H1 (cell line): ENCODE measurements at regions not wholly inside any gene's neighbourhood (a gene's known extent, or its start where the extent isn't known, plus 50 kb on each side); places are given as distances from the start of the nearest gene placed in this dataset.

Experiments
- CTCF ChIA-PET: fragments of 300-600 bp; sonication (Branson Sonifier 250); formaldehyde crosslinking; loops from one replicate; lab custom pipeline; 2021; ENCODE audit not compliant: partially characterized antibody; lab: Charles Lee
- POLR2A ChIA-PET: fragments of 300-600 bp; sonication (Branson Sonifier 250); formaldehyde crosslinking; loops from one replicate; lab custom pipeline; 2021; ENCODE audit warnings: inconsistent platforms; ENCODE audit not compliant: partially characterized antibody; lab: Charles Lee
- DNase-seq, 2 experiments: peaks; one replicate each; pipeline versions ENCODE4 v3.0.0 to v3.0.0-alpha.2; 2010 to 2022; ENCODE audit warnings: low spot score in 2 of 2, low read depth in 1 of 2, mixed read lengths in 1 of 2
- FAIRE-seq: peaks from 2 replicates; lab custom pipeline; 2011; peaks lifted over from hg19 to GRCh38; lab: Jason Lieb, UNC
- H2AFZ ChIP-seq: 2 replicates; pipeline ENCODE4 v1.8.1; 2012; ENCODE audit warnings: low read length, inconsistent platforms
- H2AK5ac ChIP-seq: 2 replicates; pipeline ENCODE4 v1.6.1; 2013; ENCODE audit warnings: low read depth, low read length
- H2BK120ac ChIP-seq: replicated peaks from 2 replicates; pipeline ENCODE3; 2013; ENCODE audit warnings: low read depth, low read length, inconsistent platforms
- H2BK12ac ChIP-seq: 2 replicates; pipeline ENCODE4 v1.6.1; 2013; ENCODE audit warnings: low read depth, low read length
- H2BK15ac ChIP-seq: 2 replicates; pipeline ENCODE4 v1.6.1; 2013; ENCODE audit warnings: low read length
- H2BK20ac ChIP-seq: 2 replicates; pipeline ENCODE4 v1.6.1; 2013; ENCODE audit warnings: low read length
- H2BK5ac ChIP-seq: 2 replicates; pipeline ENCODE4 v1.6.1; 2013; ENCODE audit warnings: low read depth, low read length
- H3K14ac ChIP-seq: 2 replicates; pipeline ENCODE4 v1.6.1; 2013; ENCODE audit warnings: inconsistent platforms; ENCODE audit not compliant: insufficient read length
- H3K18ac ChIP-seq: 2 replicates; pipeline ENCODE4 v1.6.1; 2013; ENCODE audit warnings: low read length; ENCODE audit errors: extremely low read depth
- H3K23ac ChIP-seq: 2 replicates; pipeline ENCODE4 v1.6.1; 2013; ENCODE audit warnings: inconsistent platforms; ENCODE audit not compliant: insufficient read length
- H3K23me2 ChIP-seq: 2 replicates; pipeline ENCODE4 v1.6.1; 2013; ENCODE audit warnings: low read depth, low read length
- H3K27ac ChIP-seq: 2 replicates; pipeline ENCODE4 v1.6.1; 2011; ENCODE audit warnings: low read depth, low read length, inconsistent platforms
- H3K27me3 ChIP-seq, 4 experiments: replicated peaks in 1 of 4; 1 replicate in 1 of 4; 2 replicates in 3 of 4; pipeline versions ENCODE4 v1.6.1 to v1.8.1; 2011 to 2013; ENCODE audit warnings: low read length in 3 of 4, mild to moderate bottlenecking in 3 of 4, inconsistent platforms in 2 of 4, mixed read lengths in 2 of 4, moderate library complexity in 1 of 4; ENCODE audit not compliant: control insufficient read depth in 3 of 4, insufficient read depth in 3 of 4; ENCODE audit errors: extremely low read depth in 1 of 4
- H3K36me3 ChIP-seq, 4 experiments: 2 replicates each; pipeline versions ENCODE4 v1.6.1 to v1.8.1; 2011 to 2013; ENCODE audit warnings: mild to moderate bottlenecking in 4 of 4, low read length in 3 of 4, moderate library complexity in 2 of 4, control low read depth in 1 of 4, inconsistent platforms in 1 of 4; ENCODE audit not compliant: insufficient read depth in 4 of 4, control insufficient read depth in 2 of 4
- H3K4ac ChIP-seq: replicated peaks from 2 replicates; pipeline ENCODE3; 2013; ENCODE audit warnings: low read length, low read depth, mixed read lengths, inconsistent platforms; ENCODE audit not compliant: insufficient read length
- H3K4me1 ChIP-seq, 4 experiments: replicated peaks in 1 of 4; 1 replicate in 1 of 4; 2 replicates in 3 of 4; pipeline versions ENCODE4 v1.6.1 to v1.8.1; 2011 to 2013; ENCODE audit warnings: low read length in 3 of 4, inconsistent platforms in 2 of 4, mixed read lengths in 1 of 4; ENCODE audit not compliant: insufficient read depth in 4 of 4, control insufficient read depth in 3 of 4
- H3K4me2 ChIP-seq, 2 experiments: 2 replicates each; pipeline versions ENCODE4 v1.6.1 to v1.8.1; 2011 to 2013; ENCODE audit warnings: low read depth in 2 of 2, low read length in 2 of 2, control low read depth in 1 of 2, inconsistent platforms in 1 of 2, mild to moderate bottlenecking in 1 of 2; ENCODE audit not compliant: insufficient read depth in 1 of 2
- H3K4me3 ChIP-seq, 4 experiments: fragments of 200-600, 300-600 bp in 1 of 4; sonication (generic), shearing (Covaris generic), sonication (Bioruptor Twin) in 1 of 4; 2 replicates each; pipeline versions ENCODE4 v1.5.1 to v1.8.1; 2011 to 2016; ENCODE audit warnings: low read length in 4 of 4, low read depth in 3 of 4, control low read depth in 2 of 4, inconsistent platforms in 2 of 4, mild to moderate bottlenecking in 2 of 4, mixed read lengths in 1 of 4, moderate library complexity in 1 of 4; ENCODE audit not compliant: insufficient read depth in 2 of 4; ENCODE audit errors: extremely low read depth in 1 of 4
- H3K56ac ChIP-seq: replicated peaks from 2 replicates; pipeline ENCODE3; 2013; ENCODE audit warnings: low read depth, mild to moderate bottlenecking, mixed read lengths, low read length, inconsistent platforms; ENCODE audit not compliant: insufficient read length
- H3K79me1 ChIP-seq: 2 replicates; pipeline ENCODE4 v1.6.1; 2013; ENCODE audit warnings: low read depth, low read length, control low read depth
- H3K79me2 ChIP-seq, 2 experiments: 2 replicates each; pipeline versions ENCODE4 v1.6.1 to v1.8.1; 2012 to 2013; ENCODE audit warnings: low read length in 2 of 2, mild to moderate bottlenecking in 2 of 2, inconsistent platforms in 1 of 2; ENCODE audit not compliant: insufficient read depth in 2 of 2, control insufficient read depth in 1 of 2
- H3K9ac ChIP-seq, 4 experiments: replicated peaks in 1 of 4; 1 replicate in 1 of 4; 2 replicates in 3 of 4; pipeline versions ENCODE4 v1.6.1 to v1.8.1; 2011 to 2013; ENCODE audit warnings: low read depth in 3 of 4, low read length in 3 of 4, control low read depth in 2 of 4, mild to moderate bottlenecking in 2 of 4, moderate library complexity in 2 of 4, inconsistent platforms in 1 of 4; ENCODE audit errors: extremely low read depth in 1 of 4
- H3K9me3 ChIP-seq, 2 experiments: 2 replicates each; pipeline versions ENCODE4 v1.6.1 to v1.8.1; 2012 to 2013; ENCODE audit warnings: mild to moderate bottlenecking in 2 of 2, moderate library complexity in 2 of 2, control low read depth in 1 of 2, inconsistent platforms in 1 of 2, low read depth in 1 of 2, low read length in 1 of 2, mixed read lengths in 1 of 2; ENCODE audit not compliant: insufficient read depth in 2 of 2
- H4K20me1 ChIP-seq, 2 experiments: replicated peaks in 1 of 2; 2 replicates each; pipeline versions ENCODE3 to v1.8.1; 2011 to 2013; ENCODE audit warnings: inconsistent platforms in 2 of 2, low read length in 2 of 2, mild to moderate bottlenecking in 1 of 2; ENCODE audit not compliant: insufficient read depth in 2 of 2, control insufficient read depth in 1 of 2
- H4K5ac ChIP-seq: 2 replicates; pipeline ENCODE4 v1.6.1; 2013; ENCODE audit warnings: low read length, low read depth, mixed read lengths, inconsistent platforms; ENCODE audit not compliant: insufficient read length
- H4K8ac ChIP-seq: 2 replicates; pipeline ENCODE4 v1.8.0; 2013; ENCODE audit warnings: mild to moderate bottlenecking, moderate library complexity, low read length, inconsistent platforms; ENCODE audit not compliant: insufficient read depth; ENCODE audit errors: extremely low read depth
- H4K91ac ChIP-seq: replicated peaks from 2 replicates; pipeline ENCODE3; 2013; ENCODE audit warnings: low read length, mixed read lengths, inconsistent platforms; ENCODE audit not compliant: insufficient read length
- BCL11A ChIP-seq, 2 experiments: IDR thresholded peaks; one replicate each; pipeline ENCODE4 v1.6.1; 2011; ENCODE audit warnings: low read depth in 2 of 2, low read length in 2 of 2, mild to moderate bottlenecking in 2 of 2
- CHD2 ChIP-seq: IDR thresholded peaks from 2 replicates; pipeline ENCODE4 v1.6.1; 2012; ENCODE audit warnings: low read length, improper control_type of control experiment
- CTCF ChIP-seq, 3 experiments: IDR thresholded peaks; 1 replicate in 2 of 3; 2 replicates in 1 of 3; pipeline versions ENCODE4 v1.5.1 to v1.6.1; 2011; ENCODE audit warnings: low read length in 3 of 3, mild to moderate bottlenecking in 3 of 3, inconsistent platforms in 2 of 3, low read depth in 1 of 3, moderate library complexity in 1 of 3; ENCODE audit not compliant: insufficient read depth in 1 of 3; ENCODE audit errors: control extremely low read depth in 1 of 3
- GTF2F1 ChIP-seq: IDR thresholded peaks from 2 replicates; pipeline ENCODE4 v1.6.1; 2012; ENCODE audit warnings: low read depth, low read length, improper control_type of control experiment, borderline replicate concordance
- POLR2A ChIP-seq, 2 experiments: IDR thresholded peaks; 1 replicate in 1 of 2; 2 replicates in 1 of 2; pipeline ENCODE4 v1.6.1; 2011; ENCODE audit warnings: low read depth in 2 of 2, low read length in 2 of 2, mild to moderate bottlenecking in 2 of 2; ENCODE audit errors: control extremely low read depth in 1 of 2
- SAP30 ChIP-seq: fragments of 300-600 bp; sonication (generic); IDR thresholded peaks from 2 replicates; pipeline ENCODE4 v1.7.1; 2012; ENCODE audit warnings: low read length, moderate library complexity, mild to moderate bottlenecking, inconsistent platforms; ENCODE audit not compliant: insufficient read depth, insufficient replicate concordance
- SP2 ChIP-seq: IDR thresholded peaks from 2 replicates; pipeline ENCODE4 v1.6.1; 2012; ENCODE audit warnings: mild to moderate bottlenecking, low read length, inconsistent platforms
- TEAD4 ChIP-seq: IDR thresholded peaks from 2 replicates; pipeline ENCODE4 v1.6.1; 2012; ENCODE audit warnings: low read depth, low read length, inconsistent platforms, mixed read lengths
- WGBS, 2 experiments: shearing (Covaris generic) in 1 of 2; methylation state at CpG; one replicate each; pipeline versions ENCODE4 v1.1.6 to v1.1.7; 2013 to 2015; ENCODE audit warnings: low lambda C conversion rate in 2 of 2, mixed read lengths in 2 of 2, inconsistent platforms in 1 of 2, low coverage in 1 of 2, missing lambda C conversion rate in 1 of 2; ENCODE audit not compliant: insufficient replicate concordance in 2 of 2, insufficient coverage in 1 of 2, insufficient read length in 1 of 2; ENCODE audit errors: extremely low coverage in 1 of 2, missing lambda C conversion rate in 1 of 2; 5-methylcytosine and 5-hydroxymethylcytosine counted together
- TF ChIP-seq, protein P1 (sequence below): IDR thresholded peaks from 2 replicates; pipeline ENCODE4 v1.6.1; 2012; ENCODE audit warnings: low read length, inconsistent platforms

GRCh38 chr5:119745976-119746375, 116.6 kb downstream of the FAM170A start:
- no peak overlapping the region for H3K4ac ChIP-seq
- no peak for TF ChIP-seq BCL11A (IDR thresholded peaks at IDR 0.05; ENCODE audit: low read depth in 2 of 2, low read length in 2 of 2)
- no peak for TF ChIP-seq TEAD4
- TF ChIP-seq, protein P1, sequence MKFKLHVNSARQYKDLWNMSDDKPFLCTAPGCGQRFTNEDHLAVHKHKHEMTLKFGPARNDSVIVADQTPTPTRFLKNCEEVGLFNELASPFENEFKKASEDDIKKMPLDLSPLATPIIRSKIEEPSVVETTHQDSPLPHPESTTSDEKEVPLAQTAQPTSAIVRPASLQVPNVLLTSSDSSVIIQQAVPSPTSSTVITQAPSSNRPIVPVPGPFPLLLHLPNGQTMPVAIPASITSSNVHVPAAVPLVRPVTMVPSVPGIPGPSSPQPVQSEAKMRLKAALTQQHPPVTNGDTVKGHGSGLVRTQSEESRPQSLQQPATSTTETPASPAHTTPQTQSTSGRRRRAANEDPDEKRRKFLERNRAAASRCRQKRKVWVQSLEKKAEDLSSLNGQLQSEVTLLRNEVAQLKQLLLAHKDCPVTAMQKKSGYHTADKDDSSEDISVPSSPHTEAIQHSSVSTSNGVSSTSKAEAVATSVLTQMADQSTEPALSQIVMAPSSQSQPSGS: no peak
- no peak for TF ChIP-seq SAP30
- TF ChIP-seq SP2: no peak
- TF ChIP-seq POLR2A (IDR thresholded peaks at IDR 0.05; ENCODE audit: control extremely low read depth in 1 of 2, low read depth in 2 of 2, low read length in 2 of 2): no peak
- TF ChIP-seq CHD2: no peak
- no peak for TF ChIP-seq GTF2F1
- TF ChIP-seq CTCF (IDR thresholded peaks at IDR 0.05; ENCODE audit: control extremely low read depth in 1 of 3, insufficient read depth in 1 of 3, low read depth in 1 of 3, low read length in 3 of 3): no peak
- H3K27ac ChIP-seq: no peak overlapping the region
- H2BK20ac ChIP-seq: no peak overlapping the region
- no peaks in the 10 kb centered on the region for H4K20me1 ChIP-seq
- H3K27me3 ChIP-seq: no peaks in the 10 kb centered on the region
- H2BK15ac ChIP-seq: no peak overlapping the region
- ChIA-PET CTCF (interaction anchor here (1.2 to 2.0 kb wide), 2 partner anchors 12 to 167 kb away, joined by 3 to 5 read pairs; no protein-coding TSS in a partner anchor), POLR2A (no interaction called here)
- no peaks in the 10 kb centered on the region for H3K4me1 ChIP-seq
- H3K4me2 ChIP-seq: no peak overlapping the region
- H2BK5ac ChIP-seq: no peak overlapping the region
- H4K91ac ChIP-seq: no peak overlapping the region
- H3K9me3 ChIP-seq: no peaks in the 10 kb centered on the region
- H3K18ac ChIP-seq: no peak overlapping the region
- no peak overlapping the region for H4K8ac ChIP-seq
- WGBS, 2 experiments: 100% methylated on average over 1 of the region's 1 CpG; no CpG with 5 or more reads in 1 of the 2 experiments
- no peak overlapping the region for H4K5ac ChIP-seq
- H3K23me2 ChIP-seq: no peaks in the 10 kb centered on the region
- no peak overlapping the region for H3K14ac ChIP-seq
- H3K79me2 ChIP-seq: no peaks in the 10 kb centered on the region
- H3K23ac ChIP-seq: no peak overlapping the region
- H3K9ac ChIP-seq: no peak overlapping the region
- H2BK120ac ChIP-seq: no peak overlapping the region
- no peak overlapping the region for H2BK12ac ChIP-seq
- H3K56ac ChIP-seq: no peak overlapping the region
- DNase-seq: no peak
- H3K79me1 ChIP-seq: no peaks in the 10 kb centered on the region
- no peak overlapping the region for H2AFZ ChIP-seq
- no peak for FAIRE-seq
- H2AK5ac ChIP-seq: no peak overlapping the region
- no peak overlapping the region for H3K4me3 ChIP-seq
- H3K36me3 ChIP-seq: no peaks in the 10 kb centered on the region
